GM19463 (cell line): ENCODE measurements at regions not wholly inside any gene's neighbourhood (a gene's known extent, or its start where the extent isn't known, plus 50 kb on each side); places are given as distances from the start of the nearest gene placed in this dataset.

Experiments used
- ATAC-seq: cut with Tn5 transposase; IDR thresholded peaks from one replicate; pipeline ENCODE4 v1.9.1; 2021; ENCODE audit warnings: mild to moderate bottlenecking, moderate library complexity; ENCODE audit not compliant: unreplicated experiment

DNA sequence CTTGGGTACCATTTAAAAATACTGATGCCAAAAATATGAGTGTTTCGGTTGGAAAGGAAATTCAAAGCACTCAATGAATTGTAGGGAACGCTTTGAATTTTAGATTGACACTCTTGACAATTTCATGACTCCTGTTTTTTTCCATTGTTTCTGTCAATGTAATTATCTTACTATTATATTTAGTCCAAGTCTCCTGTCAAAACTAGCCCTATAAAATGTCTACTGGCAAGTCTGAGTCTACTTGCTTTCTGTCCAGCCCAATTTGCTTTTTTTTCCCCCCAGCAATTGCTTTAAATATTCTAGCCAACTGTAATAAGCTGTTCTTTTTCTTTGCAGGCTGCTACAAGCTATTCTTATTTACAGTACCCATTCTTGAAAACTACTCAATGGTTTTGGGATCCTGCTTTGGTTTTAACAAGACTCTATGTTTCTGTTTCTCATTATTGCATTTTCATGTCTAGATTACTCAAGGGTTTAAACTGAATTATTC lies 1103.9 kb upstream of the GJE1 start:
- ATAC-seq: no peak

DNA sequence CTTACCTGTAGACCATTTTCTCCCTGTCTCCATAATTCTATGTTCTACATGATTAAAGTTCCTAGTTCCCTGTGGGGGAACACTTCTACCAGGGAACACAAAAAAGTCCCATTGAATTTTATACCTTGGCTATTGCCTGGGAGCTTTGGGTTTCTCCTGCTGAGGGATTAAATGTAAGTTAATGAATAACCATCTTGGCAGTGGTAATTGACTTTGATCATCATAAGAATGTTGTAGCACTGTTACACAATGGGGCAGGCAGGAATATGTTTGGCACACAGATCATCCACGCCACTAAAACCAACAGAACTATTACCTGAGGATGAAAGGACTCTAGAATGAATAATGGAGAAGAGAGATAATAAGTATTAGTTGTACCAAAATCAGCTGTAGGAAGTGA lies 1106.2 kb upstream of the GJE1 start:
- ATAC-seq: no peak

GRCh38 chr6:141024526-141024925 lies 1108.2 kb upstream of the GJE1 start:
- no peak for ATAC-seq

DNA sequence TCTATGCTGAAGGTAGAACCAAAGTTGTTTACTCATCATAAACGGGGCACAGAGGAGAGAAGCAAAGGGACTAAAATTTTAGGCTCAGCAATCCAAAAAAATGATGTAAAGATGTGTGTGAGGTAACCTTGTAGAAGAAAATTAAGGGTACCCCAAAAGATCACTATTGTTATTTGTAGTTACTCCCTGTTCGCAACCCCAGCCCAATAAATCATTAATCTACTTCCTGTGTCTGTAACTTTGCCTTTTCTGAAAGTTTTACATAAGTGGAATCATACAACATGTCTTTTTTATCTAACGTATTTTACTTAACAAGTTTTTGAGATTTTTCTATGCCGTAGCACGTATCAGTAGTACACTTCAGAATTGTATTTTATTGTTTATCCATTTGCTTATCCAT lies 1114.8 kb upstream of the GJE1 start:
- no peak for ATAC-seq

DNA sequence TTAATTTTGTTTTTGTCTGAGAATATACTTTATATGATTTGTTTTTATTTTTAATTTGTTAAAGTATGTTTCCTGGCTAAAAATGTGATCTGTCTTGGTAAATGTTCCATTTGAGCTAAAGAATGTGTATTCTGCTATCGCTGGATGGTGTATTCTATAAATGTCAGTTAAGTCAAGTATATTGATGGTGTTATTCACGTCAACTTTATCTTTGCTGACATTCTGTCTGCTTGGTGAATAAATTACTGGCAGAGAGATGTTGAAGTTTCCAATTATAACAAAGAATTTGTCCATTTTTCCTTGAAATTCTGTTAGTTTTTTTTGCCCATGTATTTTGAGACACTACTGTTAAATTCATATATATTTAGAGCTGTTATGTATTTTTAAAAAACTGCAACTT lies 1131.8 kb upstream of the GJE1 start:
- no peak for ATAC-seq

DNA sequence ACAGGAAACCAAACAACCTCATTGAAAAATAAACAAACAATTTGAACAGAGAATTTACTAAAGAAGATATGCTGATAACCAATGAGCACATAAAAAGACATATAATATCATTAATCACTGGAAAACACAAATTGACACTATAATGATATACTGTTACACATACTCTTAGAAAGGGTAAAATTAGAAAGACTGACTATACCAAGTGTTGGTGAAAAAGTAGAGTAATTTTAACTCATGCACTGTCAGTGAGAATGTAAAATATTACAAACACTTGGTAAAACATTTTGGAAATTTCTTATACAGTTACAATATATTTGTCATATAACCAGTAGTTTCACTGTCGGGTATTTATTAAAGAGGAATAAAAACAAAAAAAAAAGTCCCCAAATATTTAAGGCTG lies 1139.2 kb upstream of the GJE1 start:
- ATAC-seq: no peak

DNA sequence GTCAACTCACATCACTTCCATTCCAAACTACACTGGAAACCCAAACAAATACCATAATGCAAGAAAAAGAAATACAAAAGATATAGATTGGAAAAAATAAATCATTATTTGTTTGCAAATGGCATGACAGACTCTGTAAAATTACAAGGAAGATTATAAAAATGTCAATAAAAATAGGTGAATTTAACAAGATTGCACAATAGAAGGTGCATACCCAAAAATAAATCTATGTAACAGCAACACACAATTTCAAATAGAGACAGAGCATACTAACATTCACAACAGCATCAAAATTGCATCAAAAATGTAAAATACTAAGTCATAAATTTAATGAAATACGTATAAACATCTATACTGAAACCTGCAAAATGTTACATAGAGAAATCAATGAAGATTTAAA lies 1140.0 kb upstream of the GJE1 start:
- ATAC-seq: no peak

- ATAC-seq: no peak
Observed at GRCh38 chr6:140988780-140989179, 1143.9 kb upstream of the GJE1 start.

- ATAC-seq: no peak
Observed at GRCh38 chr6:140987364-140988155, 1145.2 kb upstream of the GJE1 start.

DNA sequence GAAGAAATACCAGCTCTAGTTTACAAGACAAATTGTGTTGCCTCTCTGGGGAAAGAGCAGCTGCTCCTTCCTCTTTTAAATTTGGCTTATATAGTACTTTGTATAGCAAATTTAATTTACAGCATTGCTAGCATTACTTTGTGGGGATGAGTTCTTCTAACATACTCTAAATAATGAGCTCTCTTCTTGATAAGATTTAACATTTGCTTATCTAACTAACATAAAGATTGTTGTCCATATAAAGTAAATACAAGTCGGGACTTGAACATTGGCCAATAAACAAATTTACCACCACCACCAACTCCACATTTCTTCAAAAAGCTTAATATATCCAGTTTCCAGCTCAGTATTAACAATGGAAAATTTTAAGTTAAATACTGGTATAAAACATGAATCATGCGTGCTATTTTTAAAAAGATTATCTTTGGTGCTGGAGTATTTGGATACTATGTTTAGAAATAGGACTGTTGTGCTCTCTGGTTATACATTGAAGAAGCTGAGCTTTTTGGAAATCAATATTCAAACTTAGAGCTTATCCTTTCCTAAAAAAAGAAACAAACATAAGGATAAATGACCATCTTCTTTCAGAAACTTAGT lies 1146.9 kb upstream of the GJE1 start:
- ATAC-seq: no peak

DNA sequence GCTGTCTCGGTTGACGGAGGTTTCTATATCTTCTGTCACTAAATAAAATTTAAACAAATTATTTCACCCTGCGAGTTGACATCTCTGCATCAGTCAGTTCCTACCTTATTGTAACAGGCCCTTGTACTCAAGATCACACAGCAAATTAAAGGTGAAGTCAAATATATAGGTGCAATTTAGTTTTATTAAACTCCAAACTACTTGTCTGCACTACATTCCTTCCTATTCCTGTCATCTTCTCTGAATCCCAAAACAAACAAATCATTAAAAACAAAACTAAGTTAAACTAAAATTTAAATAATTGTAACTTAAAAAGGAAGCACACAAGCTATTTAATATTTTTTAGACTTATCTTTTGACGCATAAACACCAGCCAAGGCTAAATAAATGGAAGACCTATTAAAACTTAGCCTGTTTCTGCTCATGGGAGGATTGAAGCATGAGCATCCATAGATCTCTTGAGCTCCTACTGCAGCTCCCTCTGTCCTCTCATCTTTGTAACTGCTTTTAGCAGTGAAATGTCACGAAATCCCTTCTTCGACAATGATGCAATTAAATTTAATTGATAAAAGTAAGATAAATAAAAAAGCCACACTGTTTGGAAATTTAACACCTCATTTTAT lies 1152.3 kb upstream of the GJE1 start:
- ATAC-seq: no peak

DNA sequence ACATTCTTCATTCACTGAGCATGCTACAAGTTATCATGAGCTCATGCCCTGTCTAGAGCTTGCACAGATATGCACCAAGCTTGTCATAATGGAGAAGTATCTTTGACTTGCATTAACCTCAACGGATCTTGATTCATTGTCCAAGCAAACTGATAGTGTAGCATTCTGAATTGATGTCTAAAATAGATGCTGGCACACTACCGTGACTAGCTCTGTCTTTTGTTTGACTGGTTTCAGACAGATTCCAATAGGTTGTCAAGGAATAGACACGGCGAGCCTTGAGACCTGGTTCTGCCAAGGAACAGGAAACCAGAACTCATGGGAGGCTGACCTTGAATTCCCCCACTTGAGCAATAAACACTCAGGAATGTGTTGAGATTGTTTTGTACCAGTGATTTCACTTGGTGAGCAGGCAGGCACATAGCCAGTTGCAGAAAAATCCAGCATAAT lies 1153.1 kb upstream of the GJE1 start:
- no peak for ATAC-seq

- no peak for ATAC-seq
Observed at GRCh38 chr6:140977403-140977802, 1155.3 kb upstream of the GJE1 start.

DNA sequence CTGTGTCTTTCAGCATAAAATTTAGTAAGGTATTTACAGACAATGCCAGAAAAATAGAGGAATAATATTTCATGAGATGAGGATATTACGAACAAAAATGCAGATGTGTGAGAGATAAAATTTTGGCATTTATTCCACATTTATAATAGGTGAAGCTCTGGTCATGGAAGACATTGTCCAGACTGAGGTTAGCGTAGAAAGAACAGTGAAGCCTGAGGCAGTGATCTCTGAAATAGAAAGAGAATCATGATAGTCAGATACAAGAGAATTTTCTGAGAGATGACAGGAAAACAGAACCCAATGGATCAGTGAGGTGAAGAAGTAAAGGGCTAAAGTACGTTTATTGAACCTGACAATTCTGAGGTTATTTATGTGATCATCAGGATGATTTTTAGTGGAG lies 1155.9 kb upstream of the GJE1 start:
- no peak for ATAC-seq

GRCh38 chr6:140970485-140970884 lies 1162.2 kb upstream of the GJE1 start:
- no peak for ATAC-seq

GRCh38 chr6:140968062-140968461 lies 1164.7 kb upstream of the GJE1 start:
- ATAC-seq: no peak

- no peak for ATAC-seq
Observed at GRCh38 chr6:140966676-140967075, 1166.0 kb upstream of the GJE1 start.

- no peak for ATAC-seq
Observed at GRCh38 chr6:140960566-140960965, 1172.2 kb upstream of the GJE1 start.

DNA sequence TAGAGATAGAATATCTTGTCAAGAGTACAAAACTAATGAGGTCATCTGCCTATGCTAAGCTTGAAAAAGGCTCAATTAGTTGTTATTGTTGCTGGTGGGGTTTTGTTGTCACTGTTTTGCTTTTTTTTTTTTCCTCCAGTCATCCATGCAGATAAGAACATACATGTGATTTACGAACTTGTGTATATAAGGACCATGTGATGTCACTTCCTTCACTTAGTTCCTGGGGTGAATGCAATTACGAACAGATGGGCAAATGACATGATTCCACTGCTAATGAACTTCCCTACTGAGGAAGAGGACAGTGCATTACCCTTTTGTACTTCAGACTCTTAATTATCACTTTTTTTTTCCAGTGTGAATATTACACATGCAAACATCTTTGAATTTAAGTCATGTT lies 1175.3 kb upstream of the GJE1 start:
- ATAC-seq: no peak

DNA sequence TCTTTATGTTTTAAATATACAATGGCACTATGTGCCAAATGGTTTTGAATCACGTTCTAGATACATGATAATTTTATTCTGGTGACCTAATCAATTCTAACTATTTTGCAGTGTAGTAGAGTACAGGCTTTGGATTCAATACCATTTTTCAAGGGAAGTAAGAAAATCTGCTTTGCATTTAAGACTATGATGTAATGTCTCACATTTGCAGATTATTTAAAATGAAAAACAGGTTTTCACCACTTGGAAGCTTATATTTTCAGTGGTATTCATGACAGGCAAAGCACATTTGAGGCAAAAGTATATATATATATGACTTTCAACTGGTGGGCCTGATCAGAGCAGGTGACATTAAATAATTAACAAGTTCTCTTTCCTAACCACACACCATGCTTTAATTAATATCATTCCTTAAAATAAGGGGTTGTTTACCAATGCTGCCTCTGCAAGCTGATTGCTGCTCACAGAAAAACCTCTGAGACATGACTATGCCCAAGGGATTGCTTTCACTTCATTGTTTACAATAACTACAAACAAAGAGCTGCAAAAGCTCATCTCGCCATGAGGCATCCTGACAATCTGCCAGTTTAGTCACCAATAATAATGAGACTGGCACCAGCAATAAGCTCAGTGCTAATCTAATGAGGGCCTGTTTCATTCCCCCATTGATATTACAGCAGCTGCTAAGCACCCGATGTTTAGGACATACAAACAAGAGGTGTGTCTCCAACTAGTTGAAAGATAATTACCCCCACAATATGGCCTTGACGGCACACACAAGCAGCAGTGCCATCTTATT lies 1176.0 kb upstream of the GJE1 start:
- ATAC-seq: no peak

DNA sequence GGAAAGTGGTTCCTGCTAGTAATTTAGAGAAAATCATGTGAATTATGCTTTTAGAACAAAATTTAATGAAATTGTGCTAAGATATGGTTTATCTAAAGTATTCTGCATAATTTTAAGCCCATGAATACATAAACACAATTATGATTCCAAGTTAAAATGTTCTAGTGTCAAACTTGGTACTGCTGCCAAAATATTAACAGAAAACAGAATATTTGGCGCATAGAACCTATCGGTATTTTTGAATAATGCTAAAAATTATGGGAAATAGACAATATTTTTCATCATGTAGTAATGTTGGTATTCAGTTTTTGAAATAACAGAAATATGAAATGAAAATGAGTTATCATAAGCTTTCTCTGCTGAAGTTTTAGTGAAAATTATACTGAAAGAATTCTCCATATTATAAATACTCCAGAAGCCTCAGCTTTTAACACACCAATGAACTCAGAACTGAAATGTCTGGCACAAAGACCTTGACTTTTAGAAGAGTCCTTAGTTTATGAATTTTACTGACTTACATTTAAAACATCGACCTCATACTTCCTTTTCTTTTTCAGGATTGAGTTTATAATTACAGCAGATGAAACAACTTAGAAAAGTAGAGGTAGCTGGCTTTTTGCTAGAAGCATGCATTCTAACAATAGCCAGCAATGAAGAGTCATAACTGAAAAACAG lies 1192.3 kb upstream of the GJE1 start:
- ATAC-seq: no peak
